D721Med (cell line): ENCODE measurements at regions not wholly inside any gene's neighbourhood (a gene's known extent, or its start where the extent isn't known, plus 50 kb on each side); places are given as distances from the start of the nearest gene placed in this dataset.
"Not testable (repeated sequence)": the region's sequence is repeated elsewhere in the genome, so short reads cannot be mapped to it uniquely, and the experiment has no call there.

Experiments used
- DNase-seq: peaks from one replicate; pipeline ENCODE4 v3.0.0; 2011; ENCODE audit warnings: low spot score; ENCODE audit not compliant: insufficient read length
- FAIRE-seq: peaks from 2 replicates; lab custom pipeline; 2011; peaks lifted over from hg19 to GRCh38; lab: Jason Lieb, UNC
- TF ChIP-seq, protein P1 (sequence below): IDR thresholded peaks from 2 replicates; pipeline ENCODE4 v1.5.1; 2012; ENCODE audit warnings: mild to moderate bottlenecking, control low read depth; ENCODE audit not compliant: insufficient read depth; ENCODE audit errors: missing control alignments

DNA sequence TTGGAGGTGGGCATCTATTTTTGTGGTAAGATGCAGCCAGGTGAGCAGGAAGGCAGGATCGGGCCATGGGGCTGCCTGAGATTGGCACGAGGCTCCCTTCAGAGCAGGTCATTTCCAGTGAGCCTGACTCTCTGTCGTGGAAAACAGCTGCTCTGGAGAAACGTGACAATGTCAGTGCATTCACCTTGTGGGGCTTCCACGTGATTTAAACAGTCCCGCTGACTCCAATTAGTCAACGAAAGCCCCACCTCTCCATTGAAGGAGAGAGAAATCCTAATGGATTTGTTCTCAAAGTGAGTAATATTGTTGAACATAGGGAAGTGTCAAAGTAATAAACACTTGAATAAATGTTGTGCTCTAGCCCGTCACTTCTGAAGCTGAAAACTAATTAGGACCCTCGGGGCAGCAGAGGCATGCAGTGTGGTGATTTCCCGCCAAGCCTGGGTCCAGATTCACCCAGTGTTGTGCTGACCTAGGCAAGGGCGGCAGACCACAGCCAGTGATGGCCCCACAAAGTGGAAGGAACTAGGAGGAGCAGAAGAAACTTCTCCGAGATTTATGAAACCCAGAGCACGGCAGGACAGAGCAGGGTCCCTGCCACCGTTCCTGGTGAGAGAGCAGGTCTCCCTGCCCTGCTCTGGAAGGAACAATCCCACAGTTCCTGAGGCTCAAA is 172.5 kb upstream of the C1orf174 start:
- DNase-seq = no peak
- FAIRE-seq = no peak
- TF ChIP-seq, protein P1, sequence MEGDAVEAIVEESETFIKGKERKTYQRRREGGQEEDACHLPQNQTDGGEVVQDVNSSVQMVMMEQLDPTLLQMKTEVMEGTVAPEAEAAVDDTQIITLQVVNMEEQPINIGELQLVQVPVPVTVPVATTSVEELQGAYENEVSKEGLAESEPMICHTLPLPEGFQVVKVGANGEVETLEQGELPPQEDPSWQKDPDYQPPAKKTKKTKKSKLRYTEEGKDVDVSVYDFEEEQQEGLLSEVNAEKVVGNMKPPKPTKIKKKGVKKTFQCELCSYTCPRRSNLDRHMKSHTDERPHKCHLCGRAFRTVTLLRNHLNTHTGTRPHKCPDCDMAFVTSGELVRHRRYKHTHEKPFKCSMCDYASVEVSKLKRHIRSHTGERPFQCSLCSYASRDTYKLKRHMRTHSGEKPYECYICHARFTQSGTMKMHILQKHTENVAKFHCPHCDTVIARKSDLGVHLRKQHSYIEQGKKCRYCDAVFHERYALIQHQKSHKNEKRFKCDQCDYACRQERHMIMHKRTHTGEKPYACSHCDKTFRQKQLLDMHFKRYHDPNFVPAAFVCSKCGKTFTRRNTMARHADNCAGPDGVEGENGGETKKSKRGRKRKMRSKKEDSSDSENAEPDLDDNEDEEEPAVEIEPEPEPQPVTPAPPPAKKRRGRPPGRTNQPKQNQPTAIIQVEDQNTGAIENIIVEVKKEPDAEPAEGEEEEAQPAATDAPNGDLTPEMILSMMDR = no peak

DNA sequence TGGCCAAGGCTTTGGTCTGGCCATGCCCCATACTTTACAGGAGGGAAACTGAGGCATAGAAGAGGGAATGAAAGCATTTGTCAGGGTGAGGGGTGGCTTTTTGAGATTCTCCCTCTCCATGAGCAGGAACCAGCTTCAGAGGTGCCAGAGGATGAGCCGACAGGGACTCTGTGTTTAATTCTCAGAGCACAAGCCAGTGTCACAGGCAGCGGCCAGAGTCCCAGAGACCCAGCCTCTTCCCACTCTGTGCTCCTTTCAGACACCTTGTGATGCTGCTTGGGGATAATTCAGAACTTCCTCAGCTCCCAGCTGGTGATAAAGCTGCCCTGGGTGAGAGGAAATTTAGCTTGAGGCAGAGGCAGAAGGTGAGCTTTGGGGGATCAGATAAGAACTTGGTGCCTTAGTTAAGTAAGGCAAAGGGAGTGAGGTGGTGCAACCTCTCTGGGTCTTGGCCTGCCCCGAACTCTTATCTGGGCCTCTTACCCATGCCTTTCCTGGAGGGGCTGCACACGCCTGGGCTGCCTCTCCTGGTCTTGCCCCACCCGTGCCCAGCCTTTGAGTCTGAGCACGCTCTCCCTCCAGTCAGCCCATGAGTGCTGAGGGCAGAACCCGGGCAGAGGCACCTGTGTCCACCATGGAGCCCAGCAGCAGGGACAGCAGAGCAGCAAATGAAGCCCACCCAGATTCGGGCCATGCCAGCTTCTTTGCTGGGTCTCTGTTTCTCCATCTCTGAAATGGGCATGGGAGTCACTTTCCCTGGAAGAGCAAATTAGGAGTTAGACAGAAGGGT is 175.6 kb upstream of the C1orf174 start:
- TF ChIP-seq, protein P1 = no peak
- FAIRE-seq (no peak), DNase-seq (no peak)

DNA sequence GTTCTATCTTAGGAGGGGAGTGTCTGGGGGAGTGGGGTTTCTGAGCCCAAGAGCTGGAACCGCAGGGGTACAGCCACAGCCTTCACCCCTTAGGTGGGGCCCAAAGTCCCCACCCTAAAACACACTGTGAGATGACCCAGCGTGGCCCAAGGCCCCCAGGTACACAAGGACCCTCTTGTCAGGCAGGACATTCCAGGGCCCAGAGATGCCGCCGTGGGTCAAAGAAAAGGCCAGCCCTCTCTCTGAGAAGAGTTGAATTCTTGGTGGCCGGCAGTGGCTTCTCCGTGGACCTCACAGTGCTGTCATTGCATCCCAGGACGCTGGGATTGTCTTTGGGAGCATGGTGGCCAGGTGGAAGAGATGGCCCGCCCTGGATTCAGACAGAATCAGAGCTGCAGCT is 176.3 kb upstream of the C1orf174 start:
- no peak for FAIRE-seq
- DNase-seq = no peak
- TF ChIP-seq, protein P1 = no peak

DNA sequence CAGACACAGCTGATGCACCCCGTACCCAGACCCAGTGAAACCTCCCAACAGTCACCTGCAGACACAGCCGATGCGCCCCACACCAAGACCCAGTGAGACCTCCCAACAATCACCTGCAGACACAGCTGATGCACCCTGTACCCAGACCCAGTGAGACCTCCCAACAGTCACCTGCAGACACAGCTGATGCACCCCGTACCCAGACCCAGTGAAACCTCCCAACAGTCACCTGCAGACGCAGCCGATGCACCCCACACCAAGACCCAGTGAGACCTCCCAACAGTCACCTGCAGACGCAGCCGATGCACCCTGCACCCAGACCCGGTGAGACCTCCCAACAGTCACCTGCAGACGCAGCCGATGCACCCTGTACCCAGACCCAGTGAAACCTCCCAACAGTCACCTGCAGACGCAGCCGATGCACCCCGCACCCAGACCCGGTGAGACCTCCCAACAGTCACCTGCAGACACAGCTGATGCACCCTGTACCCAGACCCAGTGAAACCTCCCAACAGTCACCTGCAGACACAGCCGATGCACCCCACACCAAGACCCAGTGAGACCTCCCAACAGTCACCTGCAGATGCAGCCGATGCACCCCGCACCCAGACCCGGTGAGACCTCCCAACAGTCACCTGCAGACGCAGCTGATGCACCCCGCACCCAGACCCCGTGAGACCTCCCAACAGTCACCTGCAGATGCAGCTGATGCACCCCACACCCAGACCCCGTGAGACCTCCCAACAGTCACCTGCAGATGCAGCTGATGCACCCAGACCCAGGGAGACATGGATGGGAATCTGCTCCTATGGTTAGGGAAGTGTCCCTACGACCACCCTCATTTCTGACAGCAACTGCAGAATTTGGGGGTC is 178.3 kb upstream of the C1orf174 start:
- DNase-seq, FAIRE-seq: not testable (repeated sequence)

DNA sequence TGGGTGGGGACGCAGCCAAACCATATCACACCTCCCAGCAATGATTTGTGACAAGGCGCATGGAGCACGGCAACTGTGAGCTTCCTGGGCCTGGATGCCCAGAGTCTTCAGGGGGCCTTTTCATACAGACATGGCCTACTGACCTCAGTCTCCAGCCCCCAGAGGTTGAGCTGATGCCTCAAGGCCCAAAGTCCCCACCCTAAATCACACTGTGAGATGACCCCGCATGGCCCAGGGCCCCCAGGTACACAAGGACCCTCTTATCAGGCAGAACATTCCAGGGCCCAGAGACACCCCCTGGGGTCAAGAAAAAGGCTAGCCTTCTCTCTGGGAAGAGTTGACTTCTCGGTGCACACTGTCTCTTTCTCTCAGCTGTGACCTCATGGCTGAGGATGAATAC is 179.7 kb upstream of the C1orf174 start:
- FAIRE-seq (no peak), DNase-seq (no peak)
- TF ChIP-seq, protein P1 = no peak

DNA sequence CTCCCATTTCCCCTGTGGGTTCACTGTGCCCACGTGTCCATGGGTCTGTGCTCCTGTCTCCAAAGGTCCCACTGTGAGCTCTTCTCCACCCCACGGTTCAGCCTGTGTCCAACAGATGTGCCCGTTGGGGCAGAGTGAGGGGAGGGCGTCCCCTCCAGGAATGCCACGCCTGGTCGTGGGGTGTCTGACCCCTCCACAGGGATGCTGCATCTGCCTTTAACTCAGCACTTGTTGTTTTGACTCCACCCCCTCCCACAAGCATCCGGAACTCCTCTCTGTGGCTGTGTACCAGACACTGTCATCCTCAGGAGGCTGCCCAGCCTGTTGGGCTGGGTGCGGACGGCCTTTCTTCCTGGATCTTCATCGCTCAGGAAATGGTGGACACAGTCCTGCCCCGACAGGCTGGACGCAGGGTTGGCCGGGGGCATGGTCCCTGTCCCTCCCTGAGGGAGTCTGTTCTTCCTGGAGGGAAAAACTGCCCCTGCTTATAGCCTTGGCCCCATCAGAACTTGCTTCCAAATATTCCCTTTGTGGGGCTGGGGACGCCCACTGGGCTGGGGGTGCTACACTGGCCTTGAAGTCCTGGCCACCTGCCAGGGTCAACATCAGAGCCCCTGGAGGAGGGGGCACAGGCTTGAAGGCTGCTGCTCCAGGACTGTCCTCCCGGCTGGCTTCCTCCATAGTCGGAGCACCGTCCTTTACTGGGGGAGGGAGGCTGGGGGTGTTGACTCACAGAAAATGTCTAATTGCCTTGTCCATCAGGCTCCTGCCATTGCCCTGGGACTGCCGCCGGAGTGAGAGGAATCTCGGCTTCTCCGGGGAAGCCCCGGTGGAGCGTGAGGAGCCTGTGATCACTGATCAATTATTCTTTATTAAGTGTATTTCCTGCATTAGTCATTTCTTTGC is 182.0 kb upstream of the C1orf174 start:
- DNase-seq = no peak
- TF ChIP-seq, protein P1 = no peak
- no peak for FAIRE-seq
